Kidney capillary endothelial cell (primary cell): ENCODE measurements at regions not wholly inside any gene's neighbourhood (a gene's known extent, or its start where the extent isn't known, plus 50 kb on each side); places are given as distances from the start of the nearest gene placed in this dataset.

Source experiments
- DNase-seq: peaks from one replicate; pipeline ENCODE4 v3.0.0-alpha.2; 2018; ENCODE audit warnings: low spot score

- DNase-seq, result no peak
Measured at GRCh38 chr5:67267512-67268216, 71.1 kb upstream of the CD180 start.

GRCh38 chr5:67266654-67267350 lies 70.2 kb upstream of the CD180 start:
- no peak for DNase-seq

- no peak for DNase-seq
Measured at GRCh38 chr5:67265951-67266350, 69.4 kb upstream of the CD180 start.

GRCh38 chr5:67263656-67264408 lies 67.2 kb upstream of the CD180 start:
- DNase-seq, result no peak

- no peak for DNase-seq
Measured at GRCh38 chr5:67262956-67263355, 66.4 kb upstream of the CD180 start.

GRCh38 chr5:67262206-67262605 lies 65.6 kb upstream of the CD180 start:
- DNase-seq, result no peak

GRCh38 chr5:67259548-67260215 lies 63.1 kb upstream of the CD180 start:
- DNase-seq, result no peak

- DNase-seq, result no peak
Measured at GRCh38 chr5:67257500-67257899, 60.9 kb upstream of the CD180 start.

GRCh38 chr5:67257077-67257476 lies 60.5 kb upstream of the CD180 start:
- no peak for DNase-seq

- DNase-seq, result no peak
Measured at GRCh38 chr5:67255881-67256280, 59.3 kb upstream of the CD180 start.

- DNase-seq, result no peak
Measured at GRCh38 chr5:67253911-67254310, 57.3 kb upstream of the CD180 start.

- DNase-seq, result no peak
Measured at GRCh38 chr5:67249590-67249895, 52.9 kb upstream of the CD180 start.

- DNase-seq, result no peak
Measured at GRCh38 chr5:67248703-67249589, 52.3 kb upstream of the CD180 start.

- no peak for DNase-seq
Measured at GRCh38 chr5:67246546-67247268, 50.1 kb upstream of the CD180 start.
